Peyer's patch (tissue), 4 donors: ENCODE measurements at regions not wholly inside any gene's neighbourhood (a gene's known extent, or its start where the extent isn't known, plus 50 kb on each side); places are given as distances from the start of the nearest gene placed in this dataset.

Experiments
- CTCF ChIP-seq, 6 experiments: fragments of 450-650 bp in 4 of 6; fragments of 200-600 bp in 2 of 6; sonication (generic) in 1 of 6; IDR thresholded peaks; one replicate each; pipeline ENCODE4 v1.5.1; 2017 to 2019; ENCODE audit warnings: antibody characterized with exemption in 6 of 6, mild to moderate bottlenecking in 3 of 6, moderate library complexity in 1 of 6
- POLR2A ChIP-seq, 2 donors: fragments of 450-650 bp; IDR thresholded peaks; one replicate each; pipeline ENCODE4 v1.5.1; 2017; ENCODE audit warnings: antibody characterized with exemption in 2 of 2, mild to moderate bottlenecking in 2 of 2, moderate library complexity in 2 of 2

GRCh38 chr11:105456950-105457349 is 152.9 kb upstream of the GRIA4 start:
- TF ChIP-seq CTCF (IDR thresholded peaks at IDR 0.05) = no peak
- TF ChIP-seq POLR2A (IDR thresholded peaks at IDR 0.05) = no peak
